A549 (cell line): ENCODE measurements at regions not wholly inside any gene's neighbourhood (a gene's known extent, or its start where the extent isn't known, plus 50 kb on each side); places are given as distances from the start of the nearest gene placed in this dataset.

Source experiments
- ATAC-seq, 2 experiments: fragments of 200-7000 bp in 1 of 2; fragments of >200 bp in 1 of 2; cut with Nextera tagmentation in 1 of 2; cut with Tn5 transposase in 1 of 2; 3 replicates each; pipeline versions ENCODE4 v1.8.0 to v1.9.1; 2018 to 2020; ENCODE audit warnings: mild to moderate bottlenecking in 1 of 2, moderate library complexity in 1 of 2
- CTCF ChIA-PET: fragments of 300-600 bp; sonication (Branson Sonifier 250); formaldehyde crosslinking; extraction: SDS; loops from one replicate; lab custom pipeline; 2021; ENCODE audit warnings: antibody characterized with exemption, inconsistent platforms; lab: Yijun Ruan, JAX
- POLR2A ChIA-PET: fragments of 350-600 bp; formaldehyde crosslinking; extraction: SDS; loops from one replicate; lab custom pipeline; 2021; ENCODE audit warnings: antibody characterized with exemption, inconsistent platforms; lab: Yijun Ruan, JAX
- DNase-seq, 2 experiments: peaks; one replicate each; pipeline versions ENCODE4 v3.0.0 to v3.0.0-alpha.2; 2011 to 2016; ENCODE audit warnings: low read depth in 1 of 2, low spot score in 1 of 2
- FAIRE-seq: peaks from 2 replicates; lab custom pipeline; 2011; peaks lifted over from hg19 to GRCh38; lab: Jason Lieb, UNC
- H3K27ac ChIP-seq, 2 experiments: fragments of >200 bp; sonication (Bioruptor Twin); formaldehyde crosslinking; 3 replicates each; pipeline ENCODE4 v1.5.1; 2016 to 2017
- H3K4me1 ChIP-seq: fragments of >200 bp; sonication (Bioruptor Twin); formaldehyde crosslinking; 3 replicates; pipeline ENCODE4 v1.6.1; 2016
- H3K4me2 ChIP-seq: fragments of >200 bp; sonication (Bioruptor Twin); formaldehyde crosslinking; 3 replicates; pipeline ENCODE4 v1.6.1; 2016
- H3K4me3 ChIP-seq: fragments of >200 bp; sonication (Bioruptor Twin); formaldehyde crosslinking; 3 replicates; pipeline ENCODE4 v1.5.1; 2016
- H3K9me3 ChIP-seq: fragments of >200 bp; sonication (Bioruptor Twin); formaldehyde crosslinking; 3 replicates; pipeline ENCODE4 v1.6.1; 2016
- CBX8 ChIP-seq: fragments of 200-600 bp; sonication (generic); IDR thresholded peaks from 2 replicates; pipeline ENCODE4 v1.6.1; 2016
- CTCF ChIP-seq: fragments of >200 bp; sonication (Bioruptor Twin); formaldehyde crosslinking; IDR thresholded peaks from 3 replicates; pipeline ENCODE4 v1.5.1; 2016
- EHF ChIP-seq: fragments of 250-450 bp; sonication (Bioruptor Pico); IDR thresholded peaks from 2 replicates; pipeline ENCODE4 v1.5.0; 2020; ENCODE audit warnings: mild to moderate bottlenecking
- EHMT2 ChIP-seq: fragments of 200-600 bp; sonication (generic); IDR thresholded peaks from 2 replicates; pipeline ENCODE4 v1.6.1; 2016; ENCODE audit warnings: antibody characterized with exemption, low read depth, mild to moderate bottlenecking, moderate library complexity
- FOSB ChIP-seq: fragments of 250-450 bp; sonication (Bioruptor Pico); IDR thresholded peaks from 2 replicates; pipeline ENCODE4 v1.5.0; 2020; ENCODE audit warnings: mild to moderate bottlenecking, moderate library complexity
- FOSL2 ChIP-seq, 2 experiments: fragments of 450-650 bp in 1 of 2; fragments of >200 bp in 1 of 2; sonication (Bioruptor Twin) in 1 of 2; formaldehyde crosslinking; IDR thresholded peaks; 2 replicates each; pipeline versions ENCODE4 v1.5.0 to v1.6.1; 2016 to 2020; ENCODE audit warnings: mild to moderate bottlenecking in 1 of 2, moderate library complexity in 1 of 2
- HOXA7 ChIP-seq: fragments of 250-450 bp; sonication (Bioruptor Pico); IDR thresholded peaks from 2 replicates; pipeline ENCODE4 v1.5.0; 2020; ENCODE audit warnings: mild to moderate bottlenecking, moderate library complexity
- HOXB13 ChIP-seq: fragments of 250-450 bp; sonication (Bioruptor Pico); IDR thresholded peaks from 2 replicates; pipeline ENCODE4 v1.5.0; 2020; ENCODE audit warnings: low read depth, mild to moderate bottlenecking, moderate library complexity
- HOXB5 ChIP-seq: fragments of 250-450 bp; sonication (Bioruptor Pico); IDR thresholded peaks from 2 replicates; pipeline ENCODE4 v1.5.0; 2020; ENCODE audit warnings: mild to moderate bottlenecking, moderate library complexity
- KDM1A ChIP-seq: fragments of 200-600 bp; sonication (generic); IDR thresholded peaks from 2 replicates; pipeline ENCODE4 v1.6.1; 2016; ENCODE audit warnings: low read depth, mild to moderate bottlenecking
- MAFK ChIP-seq: fragments of 450-650 bp; IDR thresholded peaks from 2 replicates; pipeline ENCODE4 v1.6.1; 2014; ENCODE audit not compliant: partially characterized antibody
- NFE2L2 ChIP-seq: fragments of 150-350 bp; conservative IDR thresholded peaks from 2 replicates; pipeline ENCODE4 v1.6.1; 2014; ENCODE audit warnings: low read length
- NPAS2 ChIP-seq: fragments of 250-450 bp; sonication (Bioruptor Pico); IDR thresholded peaks from 2 replicates; pipeline ENCODE4 v1.8.0; 2022; ENCODE audit warnings: mild to moderate bottlenecking, moderate library complexity, borderline replicate concordance
- PBX3 ChIP-seq: IDR thresholded peaks from 2 replicates; pipeline ENCODE4 v1.6.1; 2012
- POLR2AphosphoS2 ChIP-seq: conservative IDR thresholded peaks from 2 replicates; pipeline ENCODE4 v1.6.1; 2012; ENCODE audit warnings: low read length, improper control_type of control experiment, inconsistent platforms
- RAD21 ChIP-seq, 2 experiments: fragments of >200 bp in 1 of 2; sonication (Bioruptor Twin) in 1 of 2; formaldehyde crosslinking in 1 of 2; IDR thresholded peaks in 1 of 2; conservative IDR thresholded peaks in 1 of 2; 2 replicates in 1 of 2; 3 replicates in 1 of 2; pipeline ENCODE4 v1.6.1; 2012 to 2018; ENCODE audit warnings: inconsistent platforms in 1 of 2
- RARB ChIP-seq: fragments of 250-450 bp; sonication (Bioruptor Pico); IDR thresholded peaks from 2 replicates; pipeline ENCODE4 v1.8.0; 2021; ENCODE audit warnings: mild to moderate bottlenecking, moderate library complexity
- RCOR1 ChIP-seq: fragments of 150-350 bp; IDR thresholded peaks from 2 replicates; pipeline ENCODE4 v1.6.1; 2014; ENCODE audit warnings: antibody characterized with exemption, low read length, low read depth
- REST ChIP-seq: fragments of 200-600 bp; sonication (generic); IDR thresholded peaks from 2 replicates; pipeline ENCODE4 v1.6.1; 2016; ENCODE audit warnings: antibody characterized with exemption, mild to moderate bottlenecking, moderate library complexity
- RFX5 ChIP-seq: fragments of 450-650 bp; IDR thresholded peaks from 2 replicates; pipeline ENCODE4 v1.7.1; 2014; ENCODE audit warnings: antibody characterized with exemption, mild to moderate bottlenecking, moderate library complexity
- RNF2 ChIP-seq: fragments of 200-600 bp; sonication (generic); IDR thresholded peaks from 2 replicates; pipeline ENCODE4 v1.6.1; 2016; ENCODE audit warnings: low read depth, mild to moderate bottlenecking, antibody characterized with exemption, moderate library complexity, borderline replicate concordance
- SREBF2 ChIP-seq: fragments of 450-650 bp; IDR thresholded peaks from 2 replicates; pipeline ENCODE4 v1.6.1; 2014; ENCODE audit warnings: mild to moderate bottlenecking, moderate library complexity
- TFCP2L1 ChIP-seq: fragments of 250-450 bp; sonication (Bioruptor Pico); IDR thresholded peaks from 2 replicates; pipeline ENCODE4 v1.5.0; 2021; ENCODE audit warnings: mild to moderate bottlenecking
- USF2 ChIP-seq: fragments of 450-650 bp; IDR thresholded peaks from 2 replicates; pipeline ENCODE4 v1.6.1; 2014; ENCODE audit warnings: antibody characterized with exemption
- ZNF302 ChIP-seq: fragments of 250-450 bp; sonication (Bioruptor Pico); IDR thresholded peaks from 2 replicates; pipeline ENCODE4 v1.9.0; 2021; ENCODE audit warnings: inconsistent platforms, mild to moderate bottlenecking, moderate library complexity
- ZSCAN20 ChIP-seq: fragments of 250-450 bp; sonication (Bioruptor Pico); IDR thresholded peaks from 2 replicates; pipeline ENCODE4 v1.8.0; 2022; ENCODE audit warnings: mild to moderate bottlenecking, moderate library complexity
- WGBS: methylation state at CpG from one replicate; pipeline ENCODE4 v1.1.6; 2017; ENCODE audit errors: missing lambda C conversion rate; 5-methylcytosine and 5-hydroxymethylcytosine counted together

- POLR2A ChIA-PET, result no interaction called here
Measured at GRCh38 chrX:20472148-20472547, 205.4 kb upstream of the RPS6KA3 start.

GRCh38 chrX:20471483-20471882 lies 204.8 kb upstream of the RPS6KA3 start:
- H3K4me2 ChIP-seq, result no peak overlapping the region
- no peak for DNase-seq
- ATAC-seq, result no peak
- no peak overlapping the region for H3K27ac ChIP-seq
- CTCF ChIA-PET, result no interaction called here
- TF ChIP-seq TFCP2L1, result no peak
- TF ChIP-seq RNF2, result no peak
- no peak for TF ChIP-seq REST
- no peak for TF ChIP-seq RCOR1
- no peak for TF ChIP-seq RARB (CRISPR knock-in tag)
- no peak for TF ChIP-seq USF2
- no peak for TF ChIP-seq FOSB (CRISPR knock-in tag)
- no peak for TF ChIP-seq RFX5
- no peak for TF ChIP-seq PBX3
- TF ChIP-seq EHF, result no peak
- TF ChIP-seq HOXB5 (CRISPR knock-in tag), result no peak
- TF ChIP-seq EHMT2, result no peak
- TF ChIP-seq CBX8, result no peak
- TF ChIP-seq, all 56 proteins: peak for 0
- POLR2A ChIA-PET, result no interaction called here
- no peak overlapping the region for H3K4me3 ChIP-seq
- H3K9me3 ChIP-seq, result no peaks in the 10 kb centered on the region
- no peak for FAIRE-seq
- H3K4me1 ChIP-seq, result no peaks in the 10 kb centered on the region

More at GRCh38 chrX:20472148-20472547, 205.4 kb upstream of the RPS6KA3 start:
- Histone ChIP-seq H3K4me3 (no peak overlapping the region), H3K27ac (no peak overlapping the region), H3K9me3 (no peaks in the 10 kb centered on the region), H3K4me1 (no peaks in the 10 kb centered on the region), H3K4me2 (no peak overlapping the region)
- ATAC-seq (no peak), DNase-seq (no peak), FAIRE-seq (no peak)
- CTCF ChIA-PET, result no interaction called here
- WGBS, result 77% methylated on average over 1 of the region's 1 CpG
- TF ChIP-seq POLR2AphosphoS2 (no peak), ZNF302 (CRISPR knock-in tag) (no peak), FOSL2 (IDR thresholded peaks at IDR 0.05) (no peak), FOSL2 (CRISPR knock-in tag; IDR thresholded peaks at IDR 0.05) (no peak), CTCF (no peak), KDM1A (no peak), FOSB (CRISPR knock-in tag) (no peak), RAD21 (conservative IDR thresholded peaks at IDR 0.05 in 1 of 2, IDR thresholded peaks at IDR 0.05 in 1 of 2) (no peak), ZSCAN20 (CRISPR knock-in tag) (no peak), EHMT2 (no peak), SREBF2 (no peak), HOXB13 (CRISPR knock-in tag) (no peak), USF2 (no peak), MAFK (no peak), NPAS2 (CRISPR knock-in tag) (no peak), NFE2L2 (no peak), HOXA7 (CRISPR knock-in tag) (no peak)
